ENCODE measurements at regions not wholly inside any gene's neighbourhood (a gene's known extent, or its start where the extent isn't known, plus 50 kb on each side); places are given as distances from the start of the nearest gene placed in this dataset.
"Not testable (repeated sequence)": the region's sequence is repeated elsewhere in the genome, so short reads cannot be mapped to it uniquely, and the experiment has no call there.

- DNase-seq (ENCODE audit: low read depth) = not testable (repeated sequence)
Observed at GRCh38 chr22:11561744-11562143, 3966.2 kb upstream of the OR11H1 start.

GRCh38 chr22:11568837-11569563 lies 3959.0 kb upstream of the OR11H1 start:
- not testable (repeated sequence) for DNase-seq (ENCODE audit: low read depth)

- DNase-seq (ENCODE audit: low read depth) = not testable (repeated sequence)
Observed at GRCh38 chr22:11569564-11569940, 3958.4 kb upstream of the OR11H1 start.

DNA sequence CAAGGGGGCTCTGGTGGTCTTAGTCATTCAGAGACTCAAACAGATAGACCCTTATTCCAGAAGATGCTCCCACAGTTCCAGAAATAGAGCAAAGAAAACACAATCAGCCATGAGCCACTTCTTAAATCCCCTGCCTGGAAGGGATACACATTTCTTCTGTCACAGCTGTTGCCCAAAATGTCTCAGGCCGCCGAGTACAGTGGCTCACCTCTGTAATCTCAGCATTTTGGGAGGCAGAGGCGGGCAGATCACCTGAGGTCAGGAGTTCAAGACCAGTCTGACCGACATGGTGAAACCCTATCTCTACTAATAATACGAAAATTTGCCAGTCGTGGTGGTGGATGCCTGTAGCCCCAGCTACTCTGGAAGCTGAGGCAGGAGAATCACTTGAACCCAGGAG lies 3954.8 kb upstream of the OR11H1 start:
- DNase-seq (ENCODE audit: low read depth) = not testable (repeated sequence)

DNA sequence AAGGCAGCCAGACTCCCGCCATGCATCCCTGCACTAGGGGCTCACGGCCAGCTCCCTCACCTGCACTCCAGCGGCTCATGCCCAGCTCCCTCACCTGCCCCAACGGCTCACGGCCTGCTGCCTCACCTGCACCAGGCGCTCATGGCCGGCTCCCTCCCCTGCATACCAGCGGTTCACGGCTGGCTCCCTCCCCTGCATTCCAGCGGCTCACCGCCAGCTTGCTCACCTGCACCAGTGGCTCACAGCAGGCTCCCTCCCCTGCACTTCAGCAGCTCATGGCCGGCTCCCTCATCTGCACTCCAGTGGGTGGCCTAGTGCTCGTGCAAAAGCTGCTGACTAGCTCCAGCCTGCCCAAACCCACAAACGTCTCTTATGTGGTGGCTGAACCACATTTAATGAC lies 3953.8 kb upstream of the OR11H1 start:
- not testable (repeated sequence) for DNase-seq (ENCODE audit: low read depth)

DNA sequence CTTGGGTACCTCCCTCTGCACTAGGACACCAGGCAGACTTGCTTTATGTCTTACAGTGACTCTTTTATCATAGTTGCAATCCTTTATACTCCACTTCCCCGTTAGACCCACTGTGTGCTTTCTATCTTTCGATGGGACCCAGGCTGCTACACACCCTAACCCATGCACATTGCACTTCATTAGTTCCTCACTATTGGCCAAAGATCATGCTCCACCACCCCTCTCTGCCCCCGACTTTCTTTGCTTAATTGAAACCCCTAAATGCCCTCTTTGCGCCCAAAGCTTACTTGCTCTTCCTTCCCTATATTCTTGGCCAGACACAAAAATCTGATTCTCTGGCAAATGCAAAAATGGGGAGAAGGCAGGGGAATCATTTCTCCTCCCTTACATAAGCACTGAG lies 3953.3 kb upstream of the OR11H1 start:
- DNase-seq (ENCODE audit: low read depth) = not testable (repeated sequence)

DNA sequence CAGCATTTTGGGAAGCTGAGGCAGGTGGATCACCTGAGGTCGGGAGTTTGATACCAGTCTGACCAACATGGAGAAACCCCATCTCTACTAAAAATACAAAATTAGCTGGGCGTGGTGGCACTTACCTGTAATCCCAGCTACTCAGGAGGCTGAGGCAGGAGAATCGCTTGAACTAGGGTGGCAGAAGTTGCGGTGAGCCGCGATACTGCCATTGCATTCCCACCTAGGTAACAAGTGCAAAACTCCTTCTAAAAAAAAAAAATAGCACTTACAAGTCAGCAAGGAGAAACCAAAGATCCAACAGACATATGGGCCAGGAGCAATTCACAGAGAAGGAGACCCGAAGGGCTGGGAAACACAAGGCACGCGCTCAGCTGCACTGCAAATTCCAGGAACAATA lies 3951.3 kb upstream of the OR11H1 start:
- DNase-seq (ENCODE audit: low read depth) = not testable (repeated sequence)

GRCh38 chr22:11578115-11578514 lies 3949.9 kb upstream of the OR11H1 start:
- DNase-seq (ENCODE audit: low read depth) = not testable (repeated sequence)

DNA sequence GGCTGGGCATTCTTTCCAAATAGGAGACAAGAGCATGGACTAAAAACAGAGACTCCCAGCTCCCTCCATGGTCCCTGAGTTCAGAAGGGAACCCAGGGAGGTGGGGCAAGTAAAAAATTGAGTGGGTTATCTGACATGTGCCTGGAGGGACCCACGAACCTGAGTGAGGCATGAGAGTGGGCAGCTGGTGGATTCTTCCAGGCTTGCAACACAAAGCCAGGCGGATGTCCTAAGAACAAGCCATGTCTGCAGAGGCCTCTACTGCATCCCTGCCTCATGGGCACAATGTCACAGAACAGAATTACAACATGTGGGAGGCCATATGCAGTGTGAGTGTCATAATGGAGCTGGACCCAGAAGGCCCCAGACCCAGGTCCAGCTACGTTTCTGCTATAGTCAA lies 3949.4 kb upstream of the OR11H1 start:
- not testable (repeated sequence) for DNase-seq (ENCODE audit: low read depth)

GRCh38 chr22:11582048-11582447 lies 3945.9 kb upstream of the OR11H1 start:
- not testable (repeated sequence) for DNase-seq (ENCODE audit: low read depth)

- DNase-seq (ENCODE audit: low read depth) = not testable (repeated sequence)
Observed at GRCh38 chr22:11584231-11584630, 3943.8 kb upstream of the OR11H1 start.

DNA sequence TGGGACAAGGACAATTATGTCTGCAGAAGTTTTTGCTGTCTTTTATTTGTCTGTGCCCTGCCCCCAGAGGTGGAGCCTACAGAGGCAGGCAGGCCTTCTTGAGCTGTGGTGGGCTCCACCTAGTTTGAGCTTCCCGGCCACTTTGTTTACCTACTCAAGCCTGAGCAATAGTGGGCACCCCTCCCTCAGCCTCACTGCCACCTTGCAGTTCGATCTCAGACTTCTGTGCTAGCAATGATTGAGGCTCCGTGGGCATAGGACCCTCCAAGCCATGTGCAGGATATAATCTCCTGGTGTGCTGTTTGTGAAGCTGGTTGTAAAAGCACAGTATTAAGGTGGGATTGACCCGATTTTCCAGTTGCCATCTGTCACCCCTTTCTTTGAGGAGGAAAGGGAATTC lies 3933.4 kb upstream of the OR11H1 start:
- not testable (repeated sequence) for DNase-seq (ENCODE audit: low read depth)

GRCh38 chr22:11597666-11598358 lies 3930.2 kb upstream of the OR11H1 start:
- peak; percentile 40 for DNase-seq (ENCODE audit: low read depth)

- DNase-seq (ENCODE audit: low read depth) = no peak
Observed at GRCh38 chr22:11598492-11599440, 3929.2 kb upstream of the OR11H1 start.

GRCh38 chr22:11599456-11599855 lies 3928.5 kb upstream of the OR11H1 start:
- DNase-seq (ENCODE audit: low read depth) = not testable (repeated sequence)

DNA sequence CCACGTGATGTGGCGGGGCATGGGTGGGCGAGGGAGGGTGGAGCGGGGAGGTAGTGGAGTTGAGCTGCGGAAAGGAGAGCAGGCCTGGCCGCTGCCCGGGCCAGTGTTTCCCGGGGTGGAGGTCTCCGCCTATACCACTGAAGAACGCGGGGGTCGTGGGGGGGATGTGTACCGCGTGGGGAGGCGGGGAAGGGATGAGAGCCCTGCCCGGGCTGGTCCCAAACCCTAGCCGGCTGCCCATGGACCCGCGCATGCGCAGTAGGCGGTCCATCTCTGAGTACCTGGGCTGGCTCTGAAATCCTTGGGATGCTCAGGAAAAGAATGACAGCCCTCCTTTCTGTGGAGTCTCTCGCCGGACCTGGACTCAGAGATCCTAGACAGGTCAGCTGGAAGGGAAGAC lies 3927.8 kb upstream of the OR11H1 start:
- DNase-seq (ENCODE audit: low read depth) = peak; percentile 37

DNA sequence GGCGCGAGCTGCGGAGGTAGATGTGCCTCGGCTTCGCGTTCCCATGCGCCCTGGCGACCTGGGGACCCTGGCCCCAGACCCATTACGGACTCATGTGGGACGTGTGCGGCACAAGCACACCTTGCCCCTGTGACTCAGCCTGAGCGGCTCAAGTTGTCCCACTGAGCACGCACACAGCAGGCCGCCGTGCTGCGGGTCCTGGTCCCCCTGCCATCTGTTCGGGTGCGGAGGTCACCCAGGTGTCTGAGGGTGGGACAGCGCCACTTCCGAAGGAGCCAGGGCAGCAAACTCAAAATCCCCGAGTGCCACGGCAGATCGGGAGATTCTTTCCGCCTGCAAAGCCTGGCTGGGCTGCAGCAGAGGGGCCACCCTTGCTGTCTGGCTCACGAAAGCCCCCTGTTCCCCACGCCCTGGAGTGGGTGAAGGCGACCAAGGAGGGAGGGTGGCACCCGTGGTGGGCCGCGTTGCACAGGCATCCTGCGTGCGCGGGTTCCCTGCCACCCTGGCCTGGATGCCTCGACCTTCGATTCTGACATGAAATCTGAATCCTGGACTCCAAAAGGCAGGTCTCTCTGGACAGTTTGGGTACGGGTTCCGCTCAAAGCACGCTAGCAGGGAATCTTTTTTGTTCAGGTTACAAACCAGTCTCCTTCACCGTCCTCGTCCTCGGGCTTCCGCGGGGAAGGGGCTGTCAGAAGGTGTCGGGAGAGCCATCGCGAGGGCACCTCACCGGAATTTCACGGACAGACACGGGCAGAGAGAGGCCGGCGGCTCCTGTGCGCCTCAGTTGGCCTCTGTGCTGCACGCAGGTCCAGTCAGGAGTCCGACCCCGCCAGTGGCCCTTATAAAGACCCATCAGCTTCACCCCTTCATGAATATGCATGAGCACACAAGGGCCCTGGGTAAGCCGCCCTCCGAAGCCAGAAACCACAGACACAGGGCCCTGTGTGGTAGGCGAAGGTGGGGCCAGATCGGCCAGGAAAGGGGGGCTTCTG lies 3926.8 kb upstream of the OR11H1 start:
- DNase-seq (ENCODE audit: low read depth) = not testable (repeated sequence)

DNA sequence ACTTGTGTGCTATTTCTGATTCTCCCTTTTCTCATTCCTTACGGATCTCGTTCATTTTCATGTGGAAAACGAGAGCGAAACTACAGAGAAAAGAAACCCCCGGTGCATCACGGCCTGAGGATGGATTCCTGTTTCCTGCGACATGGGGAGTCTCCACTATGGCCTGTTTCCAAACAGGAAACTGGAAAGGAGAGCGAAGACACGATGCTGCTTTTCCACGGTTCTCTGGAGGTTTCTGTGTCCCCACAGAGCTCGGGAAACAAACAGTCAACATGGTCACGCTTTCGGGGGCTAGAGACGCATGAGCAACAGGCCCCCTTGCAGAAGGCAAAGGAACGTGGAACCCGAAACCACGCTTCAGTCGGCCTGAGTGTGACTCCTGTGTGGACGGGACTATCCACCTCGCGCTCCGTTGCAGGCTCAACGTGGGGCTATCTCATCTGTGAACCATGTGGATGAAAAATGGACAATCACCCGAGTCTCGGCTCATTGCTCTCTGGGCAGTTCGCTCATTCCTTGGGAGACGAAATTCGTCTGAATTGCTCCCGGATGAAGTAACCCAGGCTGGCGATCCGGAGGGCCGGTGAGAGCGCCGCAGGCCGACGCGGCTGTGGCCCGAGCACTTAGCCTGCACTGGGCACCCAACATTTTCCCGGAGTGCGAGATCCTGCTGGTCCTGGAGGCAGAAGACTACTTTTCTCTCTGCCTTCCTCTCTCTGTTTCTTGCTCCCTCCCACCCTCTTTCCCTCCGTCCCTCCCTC lies 3923.2 kb upstream of the OR11H1 start:
- not testable (repeated sequence) for DNase-seq (ENCODE audit: low read depth)

- DNase-seq (ENCODE audit: low read depth) = no peak
Observed at GRCh38 chr22:11605468-11605981, 3922.5 kb upstream of the OR11H1 start.
